ENCODE measurements at regions not wholly inside any gene's neighbourhood (a gene's known extent, or its start where the extent isn't known, plus 50 kb on each side); places are given as distances from the start of the nearest gene placed in this dataset.

- H3K9ac ChIP-seq (ENCODE audit: extremely low read depth, low read length, poor library complexity, severe bottlenecking) = peak overlapping the region; percentile 7
- H3K27me3 ChIP-seq (ENCODE audit: control insufficient read depth, insufficient read depth, low read length, poor library complexity, severe bottlenecking) = no peaks in the 10 kb centered on the region
- peak overlapping the region; percentile 13 for H3K4me3 ChIP-seq (ENCODE audit: low read length)
- peaks cover 13% of the 10 kb centered on the region for H3K4me1 ChIP-seq (ENCODE audit: control insufficient read depth, insufficient read depth, low read length)
- no peaks in the 10 kb centered on the region for H3K36me3 ChIP-seq (ENCODE audit: control insufficient read depth, insufficient read depth, low read length)
- H3K27ac ChIP-seq (ENCODE audit: low read depth, low read length) = no peak overlapping the region
- peak; percentile 54 for DNase-seq
- Mint-ChIP-seq H3K27ac (peak overlapping the region; percentile 69), H3K4me3 (no peak overlapping the region), H3K36me3 (ENCODE audit: low read depth) (no peaks in the 10 kb centered on the region), H3K27me3 (ENCODE audit: insufficient read depth) (no peaks in the 10 kb centered on the region), H3K9me3 (no peaks in the 10 kb centered on the region), H3K4me1 (peaks cover 27% of the 10 kb centered on the region)
- no peak for TF ChIP-seq CTCF (conservative IDR thresholded peaks at IDR 0.05)
- WGBS, 2 experiments (ENCODE audit: insufficient coverage in 1 of 2, insufficient read length in 1 of 2) = 47 to 67% methylated on average over 1 to 3 of the region's 3 CpGs
- H3K9me3 ChIP-seq (ENCODE audit: control insufficient read depth, low read length) = peaks cover 9% of the 10 kb centered on the region
Observed at GRCh38 chr6:72535124-72535523, 86.7 kb upstream of the KCNQ5 start.

- Mint-ChIP-seq H3K9me3 (peaks cover 2% of the 10 kb centered on the region), H3K27ac (no peak overlapping the region), H3K27me3 (ENCODE audit: insufficient read depth) (no peaks in the 10 kb centered on the region), H3K4me3 (no peak overlapping the region), H3K4me1 (peaks cover 4% of the 10 kb centered on the region), H3K36me3 (ENCODE audit: low read depth) (no peaks in the 10 kb centered on the region)
- TF ChIP-seq CTCF (conservative IDR thresholded peaks at IDR 0.05) = no peak
- 90% methylated on average over 3 of the region's 3 CpGs; no CpG with 5 or more reads in 1 of the 2 experiments for WGBS, 2 experiments (ENCODE audit: insufficient coverage in 1 of 2, insufficient read length in 1 of 2)
- Histone ChIP-seq H3K27me3 (ENCODE audit: control insufficient read depth, insufficient read depth, low read length, poor library complexity, severe bottlenecking) (no peaks in the 10 kb centered on the region), H3K9ac (ENCODE audit: extremely low read depth, low read length, poor library complexity, severe bottlenecking) (no peak overlapping the region), H3K4me3 (ENCODE audit: low read length) (no peak overlapping the region), H3K9me3 (ENCODE audit: control insufficient read depth, low read length) (peaks cover 19% of the 10 kb centered on the region), H3K27ac (ENCODE audit: low read depth, low read length) (no peak overlapping the region), H3K36me3 (ENCODE audit: control insufficient read depth, insufficient read depth, low read length) (no peaks in the 10 kb centered on the region), H3K4me1 (ENCODE audit: control insufficient read depth, insufficient read depth, low read length) (peaks cover 7% of the 10 kb centered on the region)
- DNase-seq = no peak
Observed at GRCh38 chr6:72547020-72547419, 74.8 kb upstream of the KCNQ5 start.

- no peak for DNase-seq
- peak overlapping the region; percentile 12 for H3K27ac Mint-ChIP-seq
- Histone ChIP-seq H3K36me3 (ENCODE audit: control insufficient read depth, insufficient read depth, low read length) (no peaks in the 10 kb centered on the region), H3K4me1 (ENCODE audit: control insufficient read depth, insufficient read depth, low read length) (peaks cover 11% of the 10 kb centered on the region), H3K27me3 (ENCODE audit: control insufficient read depth, insufficient read depth, low read length, poor library complexity, severe bottlenecking) (no peaks in the 10 kb centered on the region), H3K27ac (ENCODE audit: low read depth, low read length) (no peak overlapping the region), H3K4me3 (ENCODE audit: low read length) (no peak overlapping the region), H3K9me3 (ENCODE audit: control insufficient read depth, low read length) (no peaks in the 10 kb centered on the region), H3K9ac (ENCODE audit: extremely low read depth, low read length, poor library complexity, severe bottlenecking) (no peak overlapping the region)
- WGBS, 2 experiments (ENCODE audit: insufficient coverage in 1 of 2, insufficient read length in 1 of 2) = 82% methylated on average over 3 of the region's 3 CpGs; no CpG with 5 or more reads in 1 of the 2 experiments
- H3K9me3 Mint-ChIP-seq = no peaks in the 10 kb centered on the region
- no peaks in the 10 kb centered on the region for H3K36me3 Mint-ChIP-seq (ENCODE audit: low read depth)
- no peak for TF ChIP-seq CTCF (conservative IDR thresholded peaks at IDR 0.05)
- H3K4me3 Mint-ChIP-seq = no peak overlapping the region
- peaks cover 14% of the 10 kb centered on the region for H3K4me1 Mint-ChIP-seq
- H3K27me3 Mint-ChIP-seq (ENCODE audit: insufficient read depth) = no peaks in the 10 kb centered on the region
Observed at GRCh38 chr6:72551470-72551869, 70.4 kb upstream of the KCNQ5 start.
